Ovary (tissue), 7 donors: ENCODE measurements at regions not wholly inside any gene's neighbourhood (a gene's known extent, or its start where the extent isn't known, plus 50 kb on each side); places are given as distances from the start of the nearest gene placed in this dataset.

ENCODE experiments used
- DNase-seq, 5 donors: peaks; one replicate each; pipeline ENCODE4 v3.0.0-alpha.2; 2019 to 2020
- H3K27ac ChIP-seq, 2 donors: fragments of 200-600 bp; one replicate each; pipeline versions ENCODE4 v1.5.1 to v1.8.0; 2019 to 2022
- H3K27me3 ChIP-seq: fragments of 200-600 bp; one replicate; pipeline ENCODE4 v1.8.0; 2022
- H3K36me3 ChIP-seq: fragments of 200-600 bp; sonication (generic); one replicate; pipeline ENCODE4 v1.5.1; 2019
- H3K4me1 ChIP-seq: one replicate; pipeline ENCODE4 v1.8.1; 2013; ENCODE audit warnings: mild to moderate bottlenecking, moderate library complexity; ENCODE audit not compliant: insufficient read depth
- H3K4me3 ChIP-seq: fragments of 200-600 bp; sonication (generic); one replicate; pipeline ENCODE4 v1.5.1; 2017
- H3K9me3 ChIP-seq, 2 donors: fragments of 200-600 bp in 1 of 2; sonication (generic) in 1 of 2; one replicate each; pipeline versions ENCODE4 v1.5.1 to v1.8.1; 2013 to 2019; ENCODE audit warnings: mild to moderate bottlenecking in 1 of 2, moderate library complexity in 1 of 2
- EP300 ChIP-seq: sonication (generic); formaldehyde crosslinking; IDR thresholded peaks from one replicate; pipeline ENCODE4 v1.6.1; 2017; ENCODE audit warnings: antibody characterized with exemption
- POLR2A ChIP-seq: fragments of 450-650 bp; IDR thresholded peaks from one replicate; pipeline ENCODE4 v1.6.1; 2017; ENCODE audit warnings: antibody characterized with exemption, mild to moderate bottlenecking, moderate library complexity
- WGBS, 3 donors: extraction: QIAGEN DNeasy Blood & Tissue Kit in 1 of 3; methylation state at CpG; one replicate each; pipeline versions ENCODE4 v1.1.5 to v1.1.7; 2013 to 2017; 5-methylcytosine and 5-hydroxymethylcytosine counted together
- intact Hi-C, 4 donors: fragments of 100-400 bp; cut with DNase I; formaldehyde crosslinking; loops; one replicate each; pipeline versions ENCODE4 v1.11.0 to v1.15.1; 2022 to 2023
- TF ChIP-seq, protein P1 (sequence below), 3 donors: fragments of 450-650 bp in 2 of 3; fragments of 200-600 bp in 1 of 3; IDR thresholded peaks; one replicate each; pipeline versions ENCODE4 v1.5.1 to v1.8.0; 2016 to 2022; ENCODE audit warnings: antibody characterized with exemption in 3 of 3, mild to moderate bottlenecking in 1 of 3
- donor health status: DM: no; HTN: no; CAD: no; lungs with moderate emphysema.
- donor health status: DM: no; HTN: no; CAD: no.
- donor health status: Bipolar disorder and iron deficiency.
- donor health status: DM: no; HTN: no; CAD: no.
- donor health status: DM: yes; HTN: yes; CAD: no.

DNA sequence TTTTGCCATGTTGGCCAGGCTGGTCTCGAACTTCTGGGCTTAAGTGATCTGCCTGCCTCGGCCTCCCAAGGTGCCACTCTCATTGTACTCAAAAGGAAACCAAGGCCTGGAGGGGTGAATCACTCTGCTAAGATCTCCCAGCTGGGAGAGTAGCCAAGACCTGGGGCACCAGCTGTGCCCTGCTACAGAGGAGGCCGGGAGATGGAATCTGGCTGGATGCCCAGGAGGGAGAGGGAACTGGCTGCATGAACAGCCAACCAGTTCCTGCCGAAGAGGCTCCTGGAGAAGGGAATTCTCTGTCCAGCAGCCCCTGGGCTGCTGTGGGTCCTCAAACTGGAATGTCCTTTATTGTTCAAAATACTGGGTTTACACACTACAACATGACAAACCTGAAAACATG is 238.7 kb upstream of the CIBAR2 start:
- H3K9me3 ChIP-seq, result no peaks in the 10 kb centered on the region
- no peak overlapping the region for H3K27ac ChIP-seq
- H3K27me3 ChIP-seq, result no peaks in the 10 kb centered on the region
- peaks cover 13% of the 10 kb centered on the region for H3K4me1 ChIP-seq
- peak; percentile 65 to 85 (median 80) for DNase-seq
- no peaks in the 10 kb centered on the region for H3K36me3 ChIP-seq
- 24 to 37% (median 25%) methylated on average over 4 of the region's 4 CpGs for WGBS, 3 donors
- TF ChIP-seq POLR2A (no peak), EP300 (no peak)
- TF ChIP-seq, protein P1, sequence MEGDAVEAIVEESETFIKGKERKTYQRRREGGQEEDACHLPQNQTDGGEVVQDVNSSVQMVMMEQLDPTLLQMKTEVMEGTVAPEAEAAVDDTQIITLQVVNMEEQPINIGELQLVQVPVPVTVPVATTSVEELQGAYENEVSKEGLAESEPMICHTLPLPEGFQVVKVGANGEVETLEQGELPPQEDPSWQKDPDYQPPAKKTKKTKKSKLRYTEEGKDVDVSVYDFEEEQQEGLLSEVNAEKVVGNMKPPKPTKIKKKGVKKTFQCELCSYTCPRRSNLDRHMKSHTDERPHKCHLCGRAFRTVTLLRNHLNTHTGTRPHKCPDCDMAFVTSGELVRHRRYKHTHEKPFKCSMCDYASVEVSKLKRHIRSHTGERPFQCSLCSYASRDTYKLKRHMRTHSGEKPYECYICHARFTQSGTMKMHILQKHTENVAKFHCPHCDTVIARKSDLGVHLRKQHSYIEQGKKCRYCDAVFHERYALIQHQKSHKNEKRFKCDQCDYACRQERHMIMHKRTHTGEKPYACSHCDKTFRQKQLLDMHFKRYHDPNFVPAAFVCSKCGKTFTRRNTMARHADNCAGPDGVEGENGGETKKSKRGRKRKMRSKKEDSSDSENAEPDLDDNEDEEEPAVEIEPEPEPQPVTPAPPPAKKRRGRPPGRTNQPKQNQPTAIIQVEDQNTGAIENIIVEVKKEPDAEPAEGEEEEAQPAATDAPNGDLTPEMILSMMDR (IDR thresholded peaks at IDR 0.05), result no peak
- intact Hi-C loops, result no loop called here
- H3K4me3 ChIP-seq, result no peak overlapping the region

DNA sequence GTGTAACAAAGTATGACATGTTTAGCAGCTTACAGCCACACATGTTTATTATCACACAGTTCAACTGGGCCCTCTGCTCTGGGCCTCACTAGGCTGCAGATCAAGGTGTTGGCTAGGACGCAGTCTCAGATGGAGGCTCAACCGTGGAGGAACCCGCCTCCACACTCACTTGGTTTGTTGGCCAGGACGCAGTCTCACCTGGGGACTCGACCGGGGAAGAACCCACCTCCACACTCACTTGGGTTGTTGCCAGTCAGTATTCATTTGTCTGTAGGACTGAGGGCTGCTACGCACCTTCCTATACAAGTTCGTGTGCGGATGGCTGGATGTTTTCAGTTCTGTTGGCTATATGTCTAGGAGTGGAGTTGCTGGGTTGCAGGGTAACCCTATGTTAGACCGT is 240.7 kb upstream of the CIBAR2 start:
- peaks cover 13% of the 10 kb centered on the region for H3K4me1 ChIP-seq
- H3K27ac ChIP-seq, result no peak overlapping the region
- 96 to 97% (median 96%) methylated on average over 10 of the region's 10 CpGs for WGBS, 3 donors
- TF ChIP-seq EP300, result no peak
- no peak for TF ChIP-seq POLR2A
- TF ChIP-seq, protein P1 (IDR thresholded peaks at IDR 0.05), result no peak
- no peak for DNase-seq
- H3K27me3 ChIP-seq, result no peaks in the 10 kb centered on the region
- intact Hi-C loops, result no loop called here
- no peaks in the 10 kb centered on the region for H3K9me3 ChIP-seq
- H3K36me3 ChIP-seq, result no peaks in the 10 kb centered on the region
- no peak overlapping the region for H3K4me3 ChIP-seq

DNA sequence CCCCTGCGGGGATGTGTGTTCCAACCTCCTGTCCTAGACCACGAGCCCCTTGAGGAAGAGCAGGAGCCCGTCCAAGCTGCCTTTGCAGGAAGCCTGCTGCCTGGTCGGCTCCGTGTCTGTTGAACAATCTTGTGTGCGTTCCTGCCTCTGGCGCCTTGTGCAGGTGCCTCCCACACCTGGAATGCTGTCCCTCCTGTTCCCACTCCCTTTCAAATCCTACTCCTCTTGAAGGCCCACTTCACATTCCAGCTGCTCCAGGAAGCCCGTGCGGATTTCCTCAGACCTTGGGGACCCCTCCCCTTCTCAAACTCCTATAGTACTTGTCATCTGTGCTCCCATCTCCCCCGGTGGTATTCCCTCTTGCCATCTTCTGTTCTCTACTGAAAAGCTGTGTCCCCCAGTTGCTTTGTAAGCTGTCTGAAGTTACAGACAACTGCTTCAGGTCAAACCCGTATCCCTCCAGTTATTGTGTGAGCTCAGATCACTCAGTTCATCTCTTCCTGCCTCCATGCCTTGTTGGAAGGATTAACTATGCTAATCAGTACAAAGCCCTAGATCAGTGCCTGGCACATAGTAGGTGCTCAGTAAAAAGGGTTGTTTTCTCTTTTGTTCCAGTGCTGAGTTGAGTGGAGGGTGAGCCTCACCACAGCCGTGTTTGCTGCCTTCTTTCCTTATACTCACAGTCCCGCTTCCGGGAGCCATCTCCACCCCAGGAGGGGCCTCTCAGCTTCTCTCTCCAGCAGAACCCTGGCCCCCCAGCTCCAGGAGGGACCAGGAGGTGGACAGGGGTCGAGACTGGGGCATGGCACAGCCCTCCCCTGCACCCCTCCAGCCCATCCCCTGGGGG is 241.8 kb upstream of the CIBAR2 start:
- Histone ChIP-seq H3K27ac (no peak overlapping the region), H3K27me3 (no peaks in the 10 kb centered on the region), H3K9me3 (no peaks in the 10 kb centered on the region), H3K36me3 (no peaks in the 10 kb centered on the region), H3K4me1 (peaks cover 13% of the 10 kb centered on the region), H3K4me3 (no peak overlapping the region)
- WGBS, 3 donors, result 78 to 87% (median 84%) methylated on average over 15 of the region's 15 CpGs
- TF ChIP-seq, protein P1 (IDR thresholded peaks at IDR 0.05), result no peak
- TF ChIP-seq EP300 (no peak), POLR2A (no peak)
- intact Hi-C loops, result no loop called here
- DNase-seq, result no peak

DNA sequence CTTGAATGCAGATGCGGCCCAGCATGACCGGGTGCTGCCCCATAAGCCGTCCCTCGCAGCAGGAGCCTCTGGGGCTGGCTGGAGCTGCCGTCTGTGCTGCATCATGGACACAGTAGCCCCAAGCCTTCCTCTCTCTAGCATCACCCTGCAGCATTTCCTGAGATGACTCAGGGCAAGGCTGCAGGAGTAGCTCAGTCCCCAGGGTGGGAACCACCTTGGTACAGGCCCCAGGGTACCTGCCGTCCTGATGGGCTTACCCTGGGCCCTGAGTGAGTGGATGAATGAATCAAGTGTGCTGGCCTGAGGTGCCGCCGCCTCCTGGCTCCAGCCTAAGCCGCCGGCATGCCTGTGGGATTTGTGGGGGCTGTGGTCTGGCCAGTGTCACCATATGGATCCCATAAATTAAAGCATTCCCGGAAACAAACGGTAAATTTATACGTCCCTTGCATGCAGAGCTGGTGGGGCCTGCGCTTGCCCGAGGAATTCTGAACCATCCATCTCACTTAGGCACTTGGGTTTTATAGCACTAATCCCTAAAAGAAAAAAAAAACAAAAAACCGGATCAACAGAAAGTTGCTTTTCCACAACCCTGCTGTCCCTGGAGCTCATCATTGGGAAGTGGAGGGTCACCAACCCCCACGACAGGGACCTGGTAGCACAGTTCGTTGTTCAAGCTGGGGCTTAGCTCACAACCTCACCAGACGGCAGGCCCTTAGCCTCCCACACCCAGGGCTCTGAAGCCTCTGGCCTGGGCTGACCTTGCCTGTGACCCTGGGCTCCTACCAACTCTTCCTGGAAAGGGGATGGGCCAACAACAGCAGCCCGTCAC is 242.6 kb upstream of the CIBAR2 start:
- intact Hi-C loops, result no loop called here
- no peaks in the 10 kb centered on the region for H3K36me3 ChIP-seq
- no peak overlapping the region for H3K4me3 ChIP-seq
- peaks cover 16% of the 10 kb centered on the region for H3K4me1 ChIP-seq
- no peak overlapping the region for H3K27ac ChIP-seq
- no peak for DNase-seq
- WGBS, 3 donors, result 80 to 82% (median 81%) methylated on average over 20 of the region's 20 CpGs
- no peaks in the 10 kb centered on the region for H3K27me3 ChIP-seq
- TF ChIP-seq, protein P1 (IDR thresholded peaks at IDR 0.05), result no peak
- TF ChIP-seq POLR2A (no peak), EP300 (no peak)
- H3K9me3 ChIP-seq, result no peaks in the 10 kb centered on the region
